HG02852 (cell line): ENCODE measurements at regions not wholly inside any gene's neighbourhood (a gene's known extent, or its start where the extent isn't known, plus 50 kb on each side); places are given as distances from the start of the nearest gene placed in this dataset.
"Not testable (repeated sequence)": the region's sequence is repeated elsewhere in the genome, so short reads cannot be mapped to it uniquely, and the experiment has no call there.

ENCODE experiments used
- ATAC-seq: cut with Tn5 transposase; IDR thresholded peaks from one replicate; pipeline ENCODE4 v1.9.1; 2021; ENCODE audit warnings: mild to moderate bottlenecking, moderate library complexity; ENCODE audit not compliant: unreplicated experiment

GRCh38 chr21:22253761-22254160 lies 1255.6 kb downstream of the NCAM2 start:
- no peak for ATAC-seq

DNA sequence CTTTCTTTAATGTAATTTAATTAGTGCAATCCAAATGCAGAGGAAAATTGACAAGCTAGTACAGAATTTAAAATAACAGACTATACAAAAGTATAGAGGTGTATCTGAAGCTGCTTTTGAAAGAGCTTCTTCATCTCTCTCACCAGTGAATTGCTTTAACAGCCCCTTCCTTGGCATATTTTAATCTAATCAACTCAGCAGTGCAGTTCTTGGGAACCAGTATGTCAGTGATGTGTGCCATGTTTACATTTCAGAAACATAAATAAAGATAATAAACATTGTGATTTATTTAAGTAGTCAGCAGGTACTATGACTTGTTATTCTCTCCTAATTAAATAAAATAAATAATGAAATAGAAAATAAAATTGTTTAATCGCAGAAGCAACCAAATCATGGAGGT lies 1260.6 kb downstream of the NCAM2 start:
- no peak for ATAC-seq

DNA sequence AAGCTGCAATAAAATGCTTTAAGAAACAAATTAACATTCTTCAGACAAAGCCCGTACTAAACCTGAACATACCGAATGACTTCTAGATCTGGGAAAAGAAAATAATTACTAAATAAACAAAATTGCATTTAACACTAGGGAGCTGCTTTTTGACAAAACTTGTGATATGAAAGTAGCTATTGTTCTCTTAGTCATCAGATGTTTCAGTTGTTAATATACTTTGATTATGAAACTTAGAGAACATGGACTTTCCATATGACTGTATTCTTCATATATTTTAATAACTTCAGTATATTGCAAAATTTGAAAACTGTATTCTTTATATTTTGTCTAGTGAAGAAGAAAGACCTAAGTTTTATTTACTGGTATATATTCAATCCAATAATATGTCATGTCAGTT lies 1262.1 kb downstream of the NCAM2 start:
- ATAC-seq: no peak

DNA sequence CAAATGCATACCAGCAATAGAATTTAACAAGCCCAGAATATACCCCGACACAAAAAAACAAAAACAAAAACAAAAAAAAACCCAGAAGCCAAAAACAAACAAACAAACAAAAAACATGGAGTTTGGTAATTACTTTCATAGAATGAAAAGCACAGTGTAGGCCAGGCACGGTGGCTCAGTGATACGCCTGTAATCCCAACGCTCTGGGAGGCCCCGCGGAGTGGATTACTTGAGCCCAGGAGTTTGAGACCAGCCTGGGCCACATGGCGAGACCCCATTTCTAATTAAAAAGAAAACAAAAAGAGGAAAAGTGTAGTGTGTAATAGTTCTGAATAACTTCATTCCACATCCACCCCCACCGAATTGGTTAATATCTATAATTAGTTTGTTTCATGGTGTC lies 1265.7 kb downstream of the NCAM2 start:
- ATAC-seq: no peak

DNA sequence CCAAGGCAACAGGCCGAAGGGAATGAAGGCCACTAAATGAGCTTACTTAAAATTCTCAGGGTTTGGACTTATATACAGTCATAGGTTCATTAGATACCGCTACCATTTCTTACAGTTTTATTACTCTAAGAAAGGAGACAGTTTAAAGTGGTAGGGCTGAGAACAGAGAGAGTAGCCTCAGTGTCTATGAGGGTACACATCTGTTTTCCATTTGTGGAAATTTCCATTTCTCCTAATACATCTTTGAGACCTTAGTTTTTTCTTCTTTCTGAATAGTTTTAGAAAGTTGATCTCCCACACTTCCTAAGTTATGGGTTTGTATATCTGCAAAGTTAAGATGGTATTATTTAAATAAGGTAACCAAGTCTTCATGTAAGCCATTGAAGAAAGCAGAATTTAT lies 1279.1 kb downstream of the NCAM2 start:
- ATAC-seq: no peak

DNA sequence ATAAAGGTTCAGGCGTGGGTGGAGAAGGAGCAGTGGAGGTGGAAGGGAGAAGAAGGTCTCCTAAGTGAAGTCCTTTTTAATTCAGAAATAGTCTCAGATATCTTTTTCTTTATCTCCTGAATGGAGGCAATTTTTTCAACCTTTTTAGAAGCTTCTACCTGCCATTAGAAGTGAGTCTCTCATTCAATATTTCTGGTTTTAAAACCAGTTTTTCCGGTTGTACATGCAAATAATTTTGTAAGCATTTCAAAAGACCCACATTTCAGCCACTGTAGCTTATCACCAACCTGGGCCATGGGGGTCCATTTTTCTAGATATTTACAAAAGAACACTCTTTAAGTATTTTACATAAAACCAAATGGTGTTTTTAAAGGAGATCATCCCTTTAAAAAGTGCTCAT lies 1280.2 kb downstream of the NCAM2 start:
- no peak for ATAC-seq

DNA sequence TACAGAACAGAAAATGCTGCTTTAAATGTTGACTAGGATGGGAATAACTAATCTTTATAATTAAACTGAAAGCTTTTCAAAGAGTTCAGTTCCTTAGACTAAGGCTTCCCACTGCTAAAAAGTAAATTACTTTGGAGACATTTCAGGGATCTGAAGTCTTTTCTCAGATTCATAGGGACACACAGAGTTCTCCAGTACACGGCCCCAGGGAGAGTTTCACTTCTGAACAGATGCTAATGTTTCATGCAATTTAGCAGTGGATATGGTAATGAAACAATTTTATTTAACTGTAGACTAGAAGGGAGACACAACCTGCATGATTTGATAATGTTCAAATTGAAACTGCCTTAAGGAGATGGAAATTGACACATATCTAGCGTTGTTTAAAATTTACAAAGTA lies 1282.6 kb downstream of the NCAM2 start:
- ATAC-seq: no peak

GRCh38 chr21:22288885-22289499 lies 1290.8 kb downstream of the NCAM2 start:
- no peak for ATAC-seq

- ATAC-seq: no peak
These were observed 1293.9 kb downstream of the NCAM2 start for GRCh38 chr21:22292144-22292543.

DNA sequence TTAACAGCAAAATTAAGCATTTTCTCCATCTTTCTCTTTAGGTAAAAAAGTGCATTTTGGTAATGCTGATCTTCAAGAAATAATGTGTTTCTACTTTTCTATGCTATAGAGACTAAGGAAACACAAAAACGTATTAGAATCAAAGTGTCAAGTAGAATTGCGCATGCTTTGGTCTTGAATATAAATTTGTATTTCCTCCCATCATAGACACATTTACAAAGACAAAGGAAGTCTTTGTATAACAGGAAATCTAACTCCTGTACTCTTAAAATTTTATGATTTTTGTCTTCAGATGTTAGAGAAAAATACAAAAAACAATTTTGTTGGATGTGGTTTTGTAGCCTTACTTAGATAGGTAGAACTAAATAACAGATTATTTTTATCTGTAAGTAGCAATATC lies 1299.4 kb downstream of the NCAM2 start:
- no peak for ATAC-seq

- ATAC-seq: no peak
These were observed 1313.7 kb downstream of the NCAM2 start for GRCh38 chr21:22311741-22312462.

DNA sequence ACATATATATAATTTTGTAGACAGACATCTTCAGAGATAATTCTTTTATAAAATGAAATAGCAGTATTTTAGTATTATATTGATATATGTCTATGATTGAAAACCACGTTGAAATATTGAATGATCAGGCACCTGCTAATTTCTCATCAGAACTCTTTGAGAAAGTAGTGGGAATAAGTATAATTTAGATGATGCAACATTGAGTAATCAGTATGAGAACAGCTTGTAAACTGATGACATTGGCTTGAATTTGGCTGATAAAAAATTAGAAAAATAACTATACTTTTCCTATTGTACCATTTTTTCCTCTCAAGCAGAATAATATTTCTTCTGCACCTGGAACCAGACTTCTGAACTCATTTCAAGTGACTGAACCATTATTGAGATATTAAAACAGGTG lies 1316.8 kb downstream of the NCAM2 start:
- no peak for ATAC-seq

GRCh38 chr21:22319435-22319834 lies 1321.2 kb downstream of the NCAM2 start:
- no peak for ATAC-seq

DNA sequence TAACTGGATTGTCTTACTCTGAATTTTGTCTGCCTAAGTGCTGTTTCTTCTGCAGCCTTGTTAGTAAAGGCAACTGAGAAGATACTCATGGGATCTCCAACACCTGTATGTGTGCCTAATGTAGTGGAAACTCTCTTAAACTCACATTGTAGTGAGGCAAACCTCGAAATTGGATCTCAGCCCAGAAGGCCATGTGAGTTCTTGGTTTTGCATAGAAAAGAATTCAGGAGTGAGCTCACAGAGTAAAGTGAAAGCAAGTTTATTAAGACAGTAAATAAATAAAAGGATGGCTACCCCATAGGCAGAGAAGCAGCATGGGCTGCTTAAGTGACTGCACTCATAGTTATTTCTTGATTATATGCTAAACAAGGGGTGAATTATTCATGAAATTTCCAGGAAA lies 1344.7 kb downstream of the NCAM2 start:
- no peak for ATAC-seq

GRCh38 chr21:22343303-22343702 lies 1345.1 kb downstream of the NCAM2 start:
- no peak for ATAC-seq

DNA sequence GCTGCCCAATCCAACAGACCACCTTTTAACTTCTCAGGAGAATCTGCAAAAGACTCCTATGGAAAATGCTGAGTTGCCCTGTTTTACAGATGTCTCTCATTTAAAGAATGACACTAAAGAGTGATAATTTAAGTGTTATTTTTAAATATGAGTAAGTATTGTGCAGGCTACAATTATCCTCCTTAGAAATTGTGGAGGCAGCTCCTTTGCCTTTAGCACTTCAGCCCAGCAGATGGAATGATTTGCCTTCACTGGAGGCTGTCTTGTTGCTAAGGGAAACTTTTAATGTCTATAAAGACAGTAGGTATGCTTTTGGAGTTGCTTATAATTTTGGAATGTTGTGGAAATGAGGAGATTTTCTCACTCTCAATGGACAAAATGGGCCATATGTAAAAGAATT lies 1345.5 kb downstream of the NCAM2 start:
- ATAC-seq: no peak

DNA sequence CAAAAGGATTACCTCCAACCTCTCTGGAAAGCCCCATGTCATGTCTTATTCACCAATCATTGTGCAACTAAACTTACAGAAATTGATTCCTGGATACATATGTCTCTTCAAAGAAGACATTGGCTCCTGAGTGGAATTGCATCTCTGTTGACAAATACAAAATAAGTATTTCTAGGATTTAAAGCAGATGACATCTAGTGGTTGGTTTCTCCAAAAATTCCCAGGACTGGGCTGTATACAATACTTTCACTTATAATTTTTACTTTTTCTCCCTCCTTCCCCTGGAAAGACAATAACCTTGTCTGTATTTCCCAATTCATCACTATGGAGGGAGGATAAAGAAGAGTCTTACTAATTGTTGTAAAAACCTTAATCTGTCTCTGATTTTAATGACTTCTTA lies 1347.4 kb downstream of the NCAM2 start:
- no peak for ATAC-seq

GRCh38 chr21:22346576-22346975 lies 1348.4 kb downstream of the NCAM2 start:
- no peak for ATAC-seq

- ATAC-seq: no peak
These were observed 1352.9 kb downstream of the NCAM2 start for GRCh38 chr21:22351076-22351475.

DNA sequence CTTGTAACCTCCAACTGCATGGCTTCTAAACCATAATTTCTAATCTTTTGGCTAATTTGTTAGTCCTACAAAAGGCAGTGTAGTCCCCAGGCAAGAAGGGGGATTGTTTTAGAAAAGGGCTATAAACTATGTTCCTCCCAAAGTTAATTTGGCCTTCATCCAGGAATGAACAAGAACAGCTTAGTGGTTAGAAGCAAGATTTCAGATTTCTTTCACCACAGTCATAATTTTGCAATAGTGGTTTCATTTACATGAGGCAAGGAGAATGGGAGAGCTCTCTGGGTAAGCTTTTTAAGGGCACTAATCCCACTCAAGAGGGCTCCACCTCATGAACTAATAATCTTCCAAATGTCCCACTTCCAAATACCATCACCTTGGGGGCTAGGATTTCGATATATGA lies 1353.9 kb downstream of the NCAM2 start:
- no peak for ATAC-seq

DNA sequence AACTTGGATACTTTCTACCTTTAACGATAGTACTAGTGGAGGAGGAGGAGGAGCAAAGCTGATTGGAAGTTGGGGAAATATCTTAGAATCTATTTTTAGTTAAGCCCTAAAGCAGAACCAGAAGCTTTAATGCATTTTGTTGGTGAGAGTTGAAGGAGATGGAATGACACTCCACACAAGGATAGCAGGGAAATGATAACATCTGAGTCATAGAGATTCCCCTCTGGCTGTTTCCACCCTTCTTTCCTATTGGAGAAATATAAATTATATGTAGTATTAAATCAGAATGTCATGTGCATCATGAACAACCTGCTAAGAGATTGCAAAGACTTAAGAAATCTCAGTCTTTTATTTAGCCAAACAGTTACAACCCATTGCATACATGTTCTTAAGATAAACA lies 1357.7 kb downstream of the NCAM2 start:
- ATAC-seq: no peak

DNA sequence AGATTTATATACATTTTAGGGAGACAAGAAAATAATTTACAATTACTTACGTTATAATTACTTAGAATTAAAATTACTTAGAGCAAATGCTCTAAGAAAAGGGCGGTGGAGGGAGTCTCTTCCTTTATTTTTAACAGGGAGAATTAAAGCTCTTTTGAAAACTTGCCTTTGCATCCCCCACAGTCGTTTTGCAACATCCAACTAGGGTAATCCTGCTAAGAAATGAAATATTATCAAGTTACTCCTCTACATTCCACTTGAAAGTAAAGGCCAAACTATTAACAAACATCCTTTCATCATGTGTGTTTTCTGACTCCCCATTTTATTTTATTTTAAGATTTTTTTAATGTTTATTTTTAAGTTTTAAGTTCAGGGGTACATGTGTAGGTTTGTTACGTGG lies 1358.5 kb downstream of the NCAM2 start:
- ATAC-seq: no peak

DNA sequence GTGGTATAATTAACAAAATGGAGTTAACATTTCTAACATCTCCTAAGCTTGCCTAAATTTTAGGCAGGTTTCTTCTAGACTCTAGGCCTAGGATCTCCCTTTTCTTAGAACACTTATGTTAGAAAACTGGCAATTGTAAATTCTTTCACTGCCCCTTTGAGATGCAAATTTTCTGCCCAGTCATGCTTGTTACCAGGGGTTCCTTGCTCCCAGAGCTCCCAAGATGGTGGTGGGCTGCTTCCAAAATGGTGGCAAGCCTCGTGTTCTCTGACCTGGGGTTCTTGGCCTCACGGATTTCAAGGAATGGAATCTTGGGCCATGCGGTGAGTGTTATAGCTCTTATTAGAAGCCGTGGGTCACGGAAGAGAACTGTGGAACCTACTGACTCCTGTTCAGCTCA lies 1361.4 kb downstream of the NCAM2 start:
- not testable (repeated sequence) for ATAC-seq
